ENCODE measurements at regions not wholly inside any gene's neighbourhood (a gene's known extent, or its start where the extent isn't known, plus 50 kb on each side); places are given as distances from the start of the nearest gene placed in this dataset.

- no peak for DNase-seq (ENCODE audit: low spot score)
Measured at GRCh38 chr14:83455561-83455960, 1921.9 kb upstream of the SEL1L start.

DNA sequence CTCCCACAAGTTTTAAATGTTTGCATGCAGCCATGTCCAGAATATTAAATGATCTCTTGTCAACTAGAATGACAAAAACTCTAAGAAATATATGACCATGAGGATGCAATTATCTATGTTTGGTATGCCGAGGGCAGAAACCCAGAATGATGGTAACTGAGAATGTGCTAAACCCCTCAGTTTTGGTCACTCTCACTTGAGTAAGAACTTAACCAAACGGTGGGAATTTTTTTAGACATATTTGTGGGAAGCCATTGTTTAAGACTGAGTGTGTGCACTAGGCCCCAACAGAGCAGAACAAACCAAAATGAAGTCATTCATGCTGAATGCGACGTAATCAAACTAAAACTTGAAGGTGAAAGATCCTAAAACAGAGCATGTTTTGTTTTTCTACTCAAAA lies 1927.9 kb upstream of the SEL1L start:
- no peak for DNase-seq (ENCODE audit: low spot score)

GRCh38 chr14:83462759-83463158 lies 1929.1 kb upstream of the SEL1L start:
- DNase-seq (ENCODE audit: low spot score), result no peak

DNA sequence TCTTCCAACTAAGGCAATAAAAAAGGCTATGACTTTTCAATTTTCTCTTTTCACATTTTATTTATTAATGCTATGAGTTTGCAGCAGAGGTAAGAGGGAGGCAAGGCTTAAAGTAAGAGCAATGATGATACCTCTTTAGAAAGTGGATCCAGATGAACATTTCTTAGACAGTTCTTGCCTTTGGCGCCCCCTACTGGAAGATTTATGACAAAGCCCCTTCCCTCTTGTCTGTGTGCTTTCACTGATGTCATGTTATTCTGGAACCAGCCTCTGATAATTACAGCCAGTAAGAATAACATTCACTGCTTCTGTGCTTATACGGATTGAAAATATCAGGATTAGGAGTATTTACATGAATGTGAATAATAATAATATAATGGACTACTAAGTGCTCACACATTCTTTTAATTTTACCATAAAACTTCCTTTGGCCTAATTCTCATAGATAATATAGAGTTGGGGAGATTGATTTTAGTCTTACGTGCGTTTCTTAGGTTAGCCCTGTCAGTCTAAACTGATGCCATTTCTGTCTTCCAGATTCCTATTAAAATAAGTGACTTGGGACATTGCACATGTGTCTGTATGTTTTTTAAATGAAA lies 1929.9 kb upstream of the SEL1L start:
- DNase-seq (ENCODE audit: low spot score), result peak; percentile 7

GRCh38 chr14:83467811-83468210 lies 1934.2 kb upstream of the SEL1L start:
- no peak for DNase-seq (ENCODE audit: low spot score)

GRCh38 chr14:83470466-83470865 lies 1936.8 kb upstream of the SEL1L start:
- DNase-seq (ENCODE audit: low spot score), result no peak

DNA sequence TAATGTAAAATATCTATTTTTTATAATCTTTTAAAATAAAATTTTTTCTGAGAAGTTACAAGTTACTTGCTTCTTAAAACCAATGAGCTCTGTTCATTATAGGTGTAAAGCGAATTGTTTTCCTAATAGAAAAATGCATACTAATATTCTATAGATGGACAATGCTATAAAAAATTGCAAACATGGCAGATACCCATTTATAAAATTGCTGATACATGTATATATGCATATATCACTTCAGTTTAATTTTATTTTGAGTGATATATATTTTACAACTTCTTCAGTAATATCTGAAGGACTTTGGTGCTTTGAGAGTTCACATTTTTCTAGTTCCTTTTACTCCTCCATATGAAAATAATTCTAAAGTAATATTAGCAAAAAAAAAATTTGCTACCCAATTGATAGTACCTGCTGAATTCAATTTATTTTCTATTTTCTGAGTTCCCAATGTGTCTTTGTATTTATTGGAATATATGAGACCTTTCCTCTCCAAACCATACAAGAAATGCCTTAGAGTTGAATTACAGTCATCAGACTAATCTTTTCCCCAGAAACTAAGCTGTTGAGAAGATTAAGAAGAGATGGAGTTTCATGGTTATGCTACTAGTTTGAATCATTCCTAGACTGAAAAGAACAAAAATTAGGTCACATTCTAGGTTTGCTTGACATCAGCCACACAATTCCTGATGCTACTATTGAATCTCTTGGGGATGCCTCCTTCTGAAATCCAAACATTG lies 1937.5 kb upstream of the SEL1L start:
- DNase-seq (ENCODE audit: low spot score), result no peak

GRCh38 chr14:83473416-83474235 lies 1940.0 kb upstream of the SEL1L start:
- no peak for DNase-seq (ENCODE audit: low spot score)

DNA sequence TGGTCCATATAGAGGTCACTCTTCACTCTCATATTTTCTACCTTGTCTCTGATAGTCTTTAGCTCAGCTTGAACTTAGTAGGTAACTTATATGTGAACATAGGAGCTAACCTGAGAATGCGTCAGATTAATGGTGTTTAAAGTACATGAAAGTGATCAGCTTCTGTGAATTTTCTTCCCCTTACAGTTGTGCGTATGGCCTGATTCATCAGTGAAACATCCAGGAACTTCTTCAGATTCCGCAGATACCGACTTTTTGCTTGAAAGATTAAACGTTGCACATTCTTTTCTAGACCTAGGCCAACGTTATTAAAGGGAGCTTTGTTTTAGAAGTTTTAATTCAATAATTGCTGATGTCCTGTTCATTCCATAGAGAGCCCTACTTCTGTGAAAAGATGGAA lies 1945.1 kb upstream of the SEL1L start:
- no peak for DNase-seq (ENCODE audit: low spot score)

DNA sequence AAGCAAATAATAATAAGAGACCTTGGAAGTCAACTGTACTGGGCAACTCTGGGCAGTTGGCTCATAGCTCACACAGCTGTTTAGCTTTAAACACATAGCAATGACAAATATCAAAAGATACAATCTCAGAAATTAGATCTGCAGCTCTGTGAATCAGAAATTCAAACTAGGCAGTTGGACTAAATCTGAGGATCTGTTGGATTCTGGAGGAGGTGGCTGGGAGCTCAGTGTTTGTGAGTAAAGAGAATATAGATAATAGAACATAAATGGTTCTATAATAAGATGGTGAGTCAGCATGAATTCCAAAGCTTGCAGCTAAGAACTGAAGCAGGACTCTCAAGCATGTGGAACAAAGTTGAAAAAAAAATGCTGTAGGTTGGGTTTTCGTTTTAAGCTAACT lies 1949.4 kb upstream of the SEL1L start:
- no peak for DNase-seq (ENCODE audit: low spot score)

- no peak for DNase-seq (ENCODE audit: low spot score)
Measured at GRCh38 chr14:83485591-83485990, 1951.9 kb upstream of the SEL1L start.

DNA sequence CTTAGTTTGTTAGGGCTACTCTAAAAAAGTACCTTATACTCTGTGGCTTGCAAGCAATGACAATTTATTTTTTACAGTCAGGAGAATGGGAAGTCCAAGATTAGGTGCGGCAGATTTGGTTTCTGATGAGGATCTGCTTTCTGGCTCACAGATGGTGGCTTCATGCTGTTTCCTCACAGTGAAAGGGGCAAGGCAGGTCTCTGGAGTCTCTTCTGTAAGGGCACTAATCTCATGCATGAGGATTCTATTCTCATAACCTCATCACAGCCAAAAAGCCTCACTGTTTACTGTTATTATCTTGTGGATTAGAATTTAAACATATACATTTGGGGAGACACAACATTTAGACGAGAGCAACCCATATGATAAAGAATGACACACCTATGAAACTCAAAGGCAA lies 1957.4 kb upstream of the SEL1L start:
- DNase-seq (ENCODE audit: low spot score), result no peak

DNA sequence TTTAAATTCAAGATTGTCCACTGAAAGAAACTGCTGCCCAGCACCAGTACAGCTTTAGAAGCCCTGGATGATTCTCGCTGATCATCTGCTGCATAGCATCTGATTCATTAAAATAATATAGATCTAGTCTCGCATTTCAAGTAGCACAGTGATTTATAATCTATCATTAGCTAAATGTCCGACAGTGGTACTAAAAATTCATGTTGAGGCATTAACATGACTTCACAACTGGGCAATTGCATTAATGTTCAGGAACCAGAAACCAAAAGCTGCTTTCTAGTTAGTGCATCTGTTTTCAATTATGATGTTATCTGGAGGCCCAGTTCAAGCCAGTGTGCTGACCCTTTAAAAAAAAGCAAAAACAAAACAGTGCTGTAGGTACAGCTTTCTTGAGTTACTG lies 1987.2 kb upstream of the SEL1L start:
- DNase-seq (ENCODE audit: low spot score), result peak; percentile 14

GRCh38 chr14:83529531-83529930 lies 1995.9 kb upstream of the SEL1L start:
- DNase-seq (ENCODE audit: low spot score), result no peak

DNA sequence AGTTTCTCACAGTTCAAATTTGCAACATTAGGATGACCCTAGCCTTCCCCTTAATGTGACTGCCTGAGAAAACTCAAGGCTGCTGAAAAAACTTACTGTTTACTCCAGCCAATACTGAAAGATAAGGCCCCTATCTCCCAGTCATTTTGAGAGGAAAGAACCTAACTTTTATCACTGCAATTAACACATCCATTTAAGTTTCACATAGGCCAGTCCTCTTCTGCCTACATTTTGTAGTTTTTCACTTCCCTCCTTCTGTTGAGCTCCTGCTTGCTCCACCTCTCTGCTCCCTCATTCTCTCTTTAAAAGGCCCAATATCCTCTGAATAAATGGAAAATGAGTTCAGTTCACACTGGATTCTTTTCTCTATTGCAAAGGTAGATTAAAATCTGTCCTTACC lies 1996.2 kb upstream of the FLRT2 start:
- no peak for DNase-seq (ENCODE audit: low spot score)

GRCh38 chr14:83534995-83535394 lies 1994.9 kb upstream of the FLRT2 start:
- DNase-seq (ENCODE audit: low spot score), result no peak

DNA sequence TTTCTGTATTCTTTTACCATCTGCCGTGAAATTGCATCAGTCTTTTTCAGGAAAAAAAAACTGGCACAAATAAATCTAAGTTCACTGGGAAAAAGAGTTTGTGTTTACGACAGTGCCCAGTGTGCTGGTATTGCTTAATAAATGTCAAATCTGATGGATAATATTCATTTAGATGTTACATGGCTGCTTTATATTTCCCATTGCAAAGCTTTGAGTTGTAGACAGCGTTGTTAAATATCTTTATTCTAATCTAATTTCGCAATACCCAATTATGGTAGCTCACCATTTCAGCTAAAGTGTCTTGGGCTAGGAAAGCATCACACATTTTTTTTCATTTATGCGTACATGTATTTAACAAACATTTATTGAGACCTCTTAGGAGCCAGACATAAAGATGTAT lies 1994.5 kb upstream of the FLRT2 start:
- DNase-seq (ENCODE audit: low spot score), result no peak

DNA sequence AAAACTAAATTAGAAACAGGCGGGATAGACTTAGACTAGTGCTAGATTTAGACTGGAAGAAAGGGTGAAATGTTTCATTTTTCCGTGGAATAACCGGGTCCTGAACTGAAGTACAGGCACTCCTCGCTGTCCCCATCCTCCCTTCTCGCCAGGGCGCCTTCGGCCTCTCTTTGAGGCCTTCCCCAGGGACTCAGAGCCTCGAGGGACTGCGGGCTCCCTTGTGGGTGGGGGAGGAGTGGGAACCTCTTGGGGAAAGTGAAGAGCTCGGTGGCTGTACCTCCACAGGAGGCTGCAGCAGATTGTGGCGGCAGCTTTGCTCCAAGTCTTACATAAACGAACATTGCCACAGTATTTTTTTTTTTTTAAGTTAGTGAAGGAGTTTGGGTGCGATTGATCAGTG lies 1988.8 kb upstream of the FLRT2 start:
- DNase-seq (ENCODE audit: low spot score), result no peak

DNA sequence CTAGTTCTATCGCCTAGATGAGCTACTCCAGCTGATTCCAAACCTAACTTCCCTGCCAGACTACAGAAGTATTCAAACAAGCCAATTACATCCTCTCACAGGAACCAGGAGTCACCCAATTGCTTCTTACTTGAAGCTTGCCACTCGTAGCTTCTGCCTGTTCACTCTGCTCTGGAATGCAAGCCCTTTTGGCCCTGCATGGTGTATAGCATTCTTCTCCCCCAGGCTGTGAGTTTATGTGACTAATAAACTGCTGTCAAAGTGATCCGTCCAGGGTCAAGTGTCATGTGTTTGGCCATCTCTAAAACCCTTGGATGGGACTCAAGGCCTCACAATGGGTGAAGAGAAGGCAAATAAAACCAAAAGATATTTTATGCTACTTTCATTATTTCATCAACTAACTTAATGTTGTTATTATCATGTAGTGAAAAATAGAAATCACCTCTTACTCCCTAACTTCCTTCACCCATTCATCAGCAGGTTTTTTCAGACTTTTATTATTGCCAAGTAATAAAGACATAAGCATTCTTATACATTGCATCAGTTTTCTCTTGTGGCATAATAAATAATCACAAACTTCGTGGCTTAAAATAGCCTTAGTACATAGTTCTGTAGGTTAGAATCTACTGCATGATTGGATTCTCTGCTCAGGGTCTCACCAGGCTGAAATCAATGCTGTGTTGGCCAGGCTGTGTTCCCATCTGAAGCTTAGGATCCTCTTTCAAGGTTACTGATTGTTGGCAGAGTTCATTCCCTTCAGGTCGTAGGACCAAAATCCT lies 1981.7 kb upstream of the FLRT2 start:
- peak; percentile 14 for DNase-seq (ENCODE audit: low spot score)

GRCh38 chr14:83556065-83556464 lies 1973.9 kb upstream of the FLRT2 start:
- DNase-seq (ENCODE audit: low spot score), result no peak

DNA sequence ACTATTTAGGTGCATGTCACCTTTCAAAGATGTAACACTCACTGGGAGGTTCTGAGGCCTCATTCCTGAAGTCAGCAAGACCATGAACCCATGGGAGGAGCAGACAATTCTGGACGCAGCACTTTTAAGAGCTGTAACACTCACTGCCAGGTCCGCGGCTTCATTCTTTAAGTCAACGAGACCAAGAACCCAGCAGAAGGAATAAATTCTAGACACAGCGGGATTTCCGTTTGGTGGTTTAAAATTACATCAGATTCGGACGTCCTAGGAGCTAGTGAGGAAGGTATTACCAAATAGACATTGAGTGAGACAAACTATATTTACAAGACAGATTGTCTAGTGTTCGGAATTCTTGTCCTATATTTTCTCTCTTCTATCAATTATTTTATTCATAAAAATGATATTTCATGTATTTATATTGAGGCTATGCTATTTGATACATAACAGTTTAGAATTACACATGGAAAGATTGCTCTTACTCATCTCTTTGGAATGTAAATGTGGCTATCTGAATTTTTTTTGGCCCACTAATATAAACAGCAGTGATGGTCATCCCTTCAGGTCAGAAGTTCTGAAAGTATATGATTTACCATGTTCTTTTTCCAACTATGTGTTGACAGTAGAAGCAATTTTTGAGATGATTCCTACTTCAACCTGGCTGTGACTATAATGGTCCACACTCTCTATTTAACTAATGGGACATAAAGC lies 1973.0 kb upstream of the FLRT2 start:
- DNase-seq (ENCODE audit: low spot score), result peak; percentile 26

GRCh38 chr14:83558946-83559345 lies 1971.0 kb upstream of the FLRT2 start:
- DNase-seq (ENCODE audit: low spot score), result no peak
